OCI-LY3 (cell line): ENCODE measurements at regions not wholly inside any gene's neighbourhood (a gene's known extent, or its start where the extent isn't known, plus 50 kb on each side); places are given as distances from the start of the nearest gene placed in this dataset.

Source experiments
- EZH2phosphoT487 ChIP-seq: fragments of 200-600 bp; shearing (Covaris generic); IDR thresholded peaks from 2 replicates; pipeline ENCODE4 v1.6.1; 2018; ENCODE audit warnings: antibody characterized with exemption, mixed run types, low read depth
- TF ChIP-seq, protein P1 (sequence below): fragments of 200-600, 300-600 bp; sonication (generic); IDR thresholded peaks from 2 replicates; pipeline ENCODE4 v1.5.1; 2014; ENCODE audit warnings: antibody characterized with exemption, low read length, low read depth

DNA sequence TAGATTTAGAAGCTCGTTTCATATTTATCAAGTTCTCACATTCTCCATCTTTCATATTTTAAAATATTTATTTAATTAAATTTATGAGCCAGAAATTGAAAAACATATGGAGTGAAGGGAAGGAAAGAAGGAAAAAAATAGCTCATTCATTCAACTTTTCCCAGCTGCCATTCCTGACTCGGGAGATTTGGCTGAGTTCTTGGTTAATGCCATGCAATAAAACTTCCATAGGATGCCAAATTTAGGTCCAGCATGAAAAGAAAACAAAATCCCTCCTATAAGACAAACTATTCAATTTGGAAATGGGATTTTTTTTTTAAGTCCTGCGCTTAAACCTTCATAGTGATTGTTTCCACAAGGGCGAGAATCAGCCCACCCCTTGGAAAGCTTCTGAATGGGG, 426.1 kb upstream of the TNP1 start:
- no peak for TF ChIP-seq EZH2phosphoT487
- TF ChIP-seq, protein P1, sequence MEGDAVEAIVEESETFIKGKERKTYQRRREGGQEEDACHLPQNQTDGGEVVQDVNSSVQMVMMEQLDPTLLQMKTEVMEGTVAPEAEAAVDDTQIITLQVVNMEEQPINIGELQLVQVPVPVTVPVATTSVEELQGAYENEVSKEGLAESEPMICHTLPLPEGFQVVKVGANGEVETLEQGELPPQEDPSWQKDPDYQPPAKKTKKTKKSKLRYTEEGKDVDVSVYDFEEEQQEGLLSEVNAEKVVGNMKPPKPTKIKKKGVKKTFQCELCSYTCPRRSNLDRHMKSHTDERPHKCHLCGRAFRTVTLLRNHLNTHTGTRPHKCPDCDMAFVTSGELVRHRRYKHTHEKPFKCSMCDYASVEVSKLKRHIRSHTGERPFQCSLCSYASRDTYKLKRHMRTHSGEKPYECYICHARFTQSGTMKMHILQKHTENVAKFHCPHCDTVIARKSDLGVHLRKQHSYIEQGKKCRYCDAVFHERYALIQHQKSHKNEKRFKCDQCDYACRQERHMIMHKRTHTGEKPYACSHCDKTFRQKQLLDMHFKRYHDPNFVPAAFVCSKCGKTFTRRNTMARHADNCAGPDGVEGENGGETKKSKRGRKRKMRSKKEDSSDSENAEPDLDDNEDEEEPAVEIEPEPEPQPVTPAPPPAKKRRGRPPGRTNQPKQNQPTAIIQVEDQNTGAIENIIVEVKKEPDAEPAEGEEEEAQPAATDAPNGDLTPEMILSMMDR, result no peak
